ENCODE measurements at regions not wholly inside any gene's neighbourhood (a gene's known extent, or its start where the extent isn't known, plus 50 kb on each side); places are given as distances from the start of the nearest gene placed in this dataset.
A peak's percentile ranks its signal among the peaks of the same experiment; 100 is the strongest.

- Histone ChIP-seq H3K36me3 (no peaks in the 10 kb centered on the region), H3K4me1 (no peaks in the 10 kb centered on the region), H3K4me3 (no peak overlapping the region), H3K27me3 (no peaks in the 10 kb centered on the region), H3K9me3 (no peaks in the 10 kb centered on the region), H3K27ac (no peak overlapping the region)
- WGBS, 2 donors = 62 to 66% methylated on average over 12 of the region's 12 CpGs
- no peak for DNase-seq (ENCODE audit: low spot score in 2 of 2)
- TF ChIP-seq POLR2A (IDR thresholded peaks at IDR 0.05) (no peak), CTCF (IDR thresholded peaks at IDR 0.05) (no peak), EP300 (IDR thresholded peaks at IDR 0.05) (no peak)
These were observed 139.9 kb upstream of the PITRM1 start for GRCh38 chr10:3312403-3312940.

- H3K4me1 ChIP-seq = no peaks in the 10 kb centered on the region
- no peaks in the 10 kb centered on the region for H3K36me3 ChIP-seq
- no peak overlapping the region for H3K4me3 ChIP-seq
- 71 to 75% methylated on average over 8 of the region's 8 CpGs for WGBS, 2 donors
- DNase-seq (ENCODE audit: low spot score in 2 of 2) = no peak
- no peaks in the 10 kb centered on the region for H3K9me3 ChIP-seq
- no peak overlapping the region for H3K27ac ChIP-seq
- no peaks in the 10 kb centered on the region for H3K27me3 ChIP-seq
- TF ChIP-seq POLR2A (IDR thresholded peaks at IDR 0.05) = no peak
- no peak for TF ChIP-seq EP300 (IDR thresholded peaks at IDR 0.05)
- TF ChIP-seq CTCF (IDR thresholded peaks at IDR 0.05) = no peak
These were observed 137.6 kb upstream of the PITRM1 start for GRCh38 chr10:3310016-3310784.

- H3K4me1 ChIP-seq = no peaks in the 10 kb centered on the region
- TF ChIP-seq POLR2A (IDR thresholded peaks at IDR 0.05) = no peak
- no peak for TF ChIP-seq CTCF (IDR thresholded peaks at IDR 0.05)
- TF ChIP-seq EP300 (IDR thresholded peaks at IDR 0.05) = no peak
- no peak for DNase-seq (ENCODE audit: low spot score in 2 of 2)
- H3K27me3 ChIP-seq = no peaks in the 10 kb centered on the region
- no peak overlapping the region for H3K4me3 ChIP-seq
- H3K9me3 ChIP-seq = peaks cover 0 to 5% (median 0%) of the 10 kb centered on the region in 4 donors
- no peaks in the 10 kb centered on the region for H3K36me3 ChIP-seq
- H3K27ac ChIP-seq = no peak overlapping the region
- 94 to 97% methylated on average over 2 of the region's 2 CpGs for WGBS, 2 donors
These were observed 133.5 kb upstream of the PITRM1 start for GRCh38 chr10:3306050-3306449.

- H3K9me3 ChIP-seq = no peaks in the 10 kb centered on the region
- TF ChIP-seq EP300 (IDR thresholded peaks at IDR 0.05) = no peak
- TF ChIP-seq CTCF (IDR thresholded peaks at IDR 0.05) = no peak
- no peak for TF ChIP-seq POLR2A (IDR thresholded peaks at IDR 0.05)
These were observed 123.1 kb upstream of the PITRM1 start for GRCh38 chr10:3295582-3296151.

More at GRCh38 chr10:3295582-3296151, 123.1 kb upstream of the PITRM1 start:
- Histone ChIP-seq H3K4me1 (peaks cover 0 to 30% (median 4%) of the 10 kb centered on the region in 4 donors), H3K27ac (peak overlapping the region in 1 of 4 donors; percentile 86), H3K36me3 (no peaks in the 10 kb centered on the region), H3K4me3 (no peak overlapping the region), H3K27me3 (no peaks in the 10 kb centered on the region)
- 92% methylated on average over 14 of the region's 14 CpGs for WGBS, 2 donors
- DNase-seq (ENCODE audit: low spot score in 2 of 2) = no peak
